22Rv1 (cell line): ENCODE measurements at regions not wholly inside any gene's neighbourhood (a gene's known extent, or its start where the extent isn't known, plus 50 kb on each side); places are given as distances from the start of the nearest gene placed in this dataset.

Experiments
- H3K27ac ChIP-seq: fragments of 450-650 bp; 2 replicates; pipeline ENCODE4 v1.5.1; 2017
- CTCF ChIP-seq: fragments of 450-650 bp; IDR thresholded peaks from 2 replicates; pipeline ENCODE4 v1.5.1; 2017; ENCODE audit warnings: mild to moderate bottlenecking
- ZFX ChIP-seq: fragments of 450-650 bp; IDR thresholded peaks from 2 replicates; pipeline ENCODE4 v1.6.1; 2017; ENCODE audit warnings: antibody characterized with exemption, borderline replicate concordance

- H3K27ac ChIP-seq, result no peak overlapping the region
- TF ChIP-seq CTCF, result no peak
- TF ChIP-seq ZFX, result no peak
These were observed 64.1 kb upstream of the GRAMD1B start for GRCh38 chr11:123365955-123366354.

GRCh38 chr11:123364080-123364479 is 66.0 kb upstream of the GRAMD1B start:
- TF ChIP-seq CTCF (no peak), ZFX (no peak)
- H3K27ac ChIP-seq, result no peak overlapping the region

- TF ChIP-seq ZFX (no peak), CTCF (no peak)
- H3K27ac ChIP-seq, result no peak overlapping the region
These were observed 66.5 kb upstream of the GRAMD1B start for GRCh38 chr11:123363556-123363955.

- H3K27ac ChIP-seq, result no peak overlapping the region
- no peak for TF ChIP-seq ZFX
- no peak for TF ChIP-seq CTCF
These were observed 67.1 kb upstream of the GRAMD1B start for GRCh38 chr11:123362941-123363340.

- no peak overlapping the region for H3K27ac ChIP-seq
- TF ChIP-seq ZFX (no peak), CTCF (no peak)
These were observed 67.9 kb upstream of the GRAMD1B start for GRCh38 chr11:123362186-123362585.

- TF ChIP-seq ZFX (no peak), CTCF (no peak)
- no peak overlapping the region for H3K27ac ChIP-seq
These were observed 69.0 kb upstream of the GRAMD1B start for GRCh38 chr11:123361110-123361509.

- no peak overlapping the region for H3K27ac ChIP-seq
- TF ChIP-seq ZFX (no peak), CTCF (no peak)
These were observed 69.7 kb upstream of the GRAMD1B start for GRCh38 chr11:123360267-123360936.
